H1 (cell line): ENCODE measurements at regions not wholly inside any gene's neighbourhood (a gene's known extent, or its start where the extent isn't known, plus 50 kb on each side); places are given as distances from the start of the nearest gene placed in this dataset.

Experiments used
- CTCF ChIA-PET: fragments of 300-600 bp; sonication (Branson Sonifier 250); formaldehyde crosslinking; loops from one replicate; lab custom pipeline; 2021; ENCODE audit not compliant: partially characterized antibody; lab: Charles Lee
- POLR2A ChIA-PET: fragments of 300-600 bp; sonication (Branson Sonifier 250); formaldehyde crosslinking; loops from one replicate; lab custom pipeline; 2021; ENCODE audit warnings: inconsistent platforms; ENCODE audit not compliant: partially characterized antibody; lab: Charles Lee
- DNase-seq, 2 experiments: peaks; one replicate each; pipeline versions ENCODE4 v3.0.0 to v3.0.0-alpha.2; 2010 to 2022; ENCODE audit warnings: low spot score in 2 of 2, low read depth in 1 of 2, mixed read lengths in 1 of 2
- FAIRE-seq: peaks from 2 replicates; lab custom pipeline; 2011; peaks lifted over from hg19 to GRCh38; lab: Jason Lieb, UNC
- H2AFZ ChIP-seq: 2 replicates; pipeline ENCODE4 v1.8.1; 2012; ENCODE audit warnings: low read length, inconsistent platforms
- H2AK5ac ChIP-seq: 2 replicates; pipeline ENCODE4 v1.6.1; 2013; ENCODE audit warnings: low read depth, low read length
- H2BK120ac ChIP-seq: replicated peaks from 2 replicates; pipeline ENCODE3; 2013; ENCODE audit warnings: low read depth, low read length, inconsistent platforms
- H2BK12ac ChIP-seq: 2 replicates; pipeline ENCODE4 v1.6.1; 2013; ENCODE audit warnings: low read depth, low read length
- H2BK15ac ChIP-seq: 2 replicates; pipeline ENCODE4 v1.6.1; 2013; ENCODE audit warnings: low read length
- H2BK20ac ChIP-seq: 2 replicates; pipeline ENCODE4 v1.6.1; 2013; ENCODE audit warnings: low read length
- H2BK5ac ChIP-seq: 2 replicates; pipeline ENCODE4 v1.6.1; 2013; ENCODE audit warnings: low read depth, low read length
- H3K14ac ChIP-seq: 2 replicates; pipeline ENCODE4 v1.6.1; 2013; ENCODE audit warnings: inconsistent platforms; ENCODE audit not compliant: insufficient read length
- H3K18ac ChIP-seq: 2 replicates; pipeline ENCODE4 v1.6.1; 2013; ENCODE audit warnings: low read length; ENCODE audit errors: extremely low read depth
- H3K23ac ChIP-seq: 2 replicates; pipeline ENCODE4 v1.6.1; 2013; ENCODE audit warnings: inconsistent platforms; ENCODE audit not compliant: insufficient read length
- H3K23me2 ChIP-seq: 2 replicates; pipeline ENCODE4 v1.6.1; 2013; ENCODE audit warnings: low read depth, low read length
- H3K27ac ChIP-seq: 2 replicates; pipeline ENCODE4 v1.6.1; 2011; ENCODE audit warnings: low read depth, low read length, inconsistent platforms
- H3K27me3 ChIP-seq, 4 experiments: replicated peaks in 1 of 4; 1 replicate in 1 of 4; 2 replicates in 3 of 4; pipeline versions ENCODE4 v1.6.1 to v1.8.1; 2011 to 2013; ENCODE audit warnings: low read length in 3 of 4, mild to moderate bottlenecking in 3 of 4, inconsistent platforms in 2 of 4, mixed read lengths in 2 of 4, moderate library complexity in 1 of 4; ENCODE audit not compliant: control insufficient read depth in 3 of 4, insufficient read depth in 3 of 4; ENCODE audit errors: extremely low read depth in 1 of 4
- H3K36me3 ChIP-seq, 4 experiments: 2 replicates each; pipeline versions ENCODE4 v1.6.1 to v1.8.1; 2011 to 2013; ENCODE audit warnings: mild to moderate bottlenecking in 4 of 4, low read length in 3 of 4, moderate library complexity in 2 of 4, control low read depth in 1 of 4, inconsistent platforms in 1 of 4; ENCODE audit not compliant: insufficient read depth in 4 of 4, control insufficient read depth in 2 of 4
- H3K4ac ChIP-seq: replicated peaks from 2 replicates; pipeline ENCODE3; 2013; ENCODE audit warnings: low read length, low read depth, mixed read lengths, inconsistent platforms; ENCODE audit not compliant: insufficient read length
- H3K4me1 ChIP-seq, 4 experiments: replicated peaks in 1 of 4; 1 replicate in 1 of 4; 2 replicates in 3 of 4; pipeline versions ENCODE4 v1.6.1 to v1.8.1; 2011 to 2013; ENCODE audit warnings: low read length in 3 of 4, inconsistent platforms in 2 of 4, mixed read lengths in 1 of 4; ENCODE audit not compliant: insufficient read depth in 4 of 4, control insufficient read depth in 3 of 4
- H3K4me2 ChIP-seq, 2 experiments: 2 replicates each; pipeline versions ENCODE4 v1.6.1 to v1.8.1; 2011 to 2013; ENCODE audit warnings: low read depth in 2 of 2, low read length in 2 of 2, control low read depth in 1 of 2, inconsistent platforms in 1 of 2, mild to moderate bottlenecking in 1 of 2; ENCODE audit not compliant: insufficient read depth in 1 of 2
- H3K4me3 ChIP-seq, 4 experiments: fragments of 200-600, 300-600 bp in 1 of 4; sonication (generic), shearing (Covaris generic), sonication (Bioruptor Twin) in 1 of 4; 2 replicates each; pipeline versions ENCODE4 v1.5.1 to v1.8.1; 2011 to 2016; ENCODE audit warnings: low read length in 4 of 4, low read depth in 3 of 4, control low read depth in 2 of 4, inconsistent platforms in 2 of 4, mild to moderate bottlenecking in 2 of 4, mixed read lengths in 1 of 4, moderate library complexity in 1 of 4; ENCODE audit not compliant: insufficient read depth in 2 of 4; ENCODE audit errors: extremely low read depth in 1 of 4
- H3K56ac ChIP-seq: replicated peaks from 2 replicates; pipeline ENCODE3; 2013; ENCODE audit warnings: low read depth, mild to moderate bottlenecking, mixed read lengths, low read length, inconsistent platforms; ENCODE audit not compliant: insufficient read length
- H3K79me1 ChIP-seq: 2 replicates; pipeline ENCODE4 v1.6.1; 2013; ENCODE audit warnings: low read depth, low read length, control low read depth
- H3K79me2 ChIP-seq, 2 experiments: 2 replicates each; pipeline versions ENCODE4 v1.6.1 to v1.8.1; 2012 to 2013; ENCODE audit warnings: low read length in 2 of 2, mild to moderate bottlenecking in 2 of 2, inconsistent platforms in 1 of 2; ENCODE audit not compliant: insufficient read depth in 2 of 2, control insufficient read depth in 1 of 2
- H3K9ac ChIP-seq, 4 experiments: replicated peaks in 1 of 4; 1 replicate in 1 of 4; 2 replicates in 3 of 4; pipeline versions ENCODE4 v1.6.1 to v1.8.1; 2011 to 2013; ENCODE audit warnings: low read depth in 3 of 4, low read length in 3 of 4, control low read depth in 2 of 4, mild to moderate bottlenecking in 2 of 4, moderate library complexity in 2 of 4, inconsistent platforms in 1 of 4; ENCODE audit errors: extremely low read depth in 1 of 4
- H3K9me3 ChIP-seq, 2 experiments: 2 replicates each; pipeline versions ENCODE4 v1.6.1 to v1.8.1; 2012 to 2013; ENCODE audit warnings: mild to moderate bottlenecking in 2 of 2, moderate library complexity in 2 of 2, control low read depth in 1 of 2, inconsistent platforms in 1 of 2, low read depth in 1 of 2, low read length in 1 of 2, mixed read lengths in 1 of 2; ENCODE audit not compliant: insufficient read depth in 2 of 2
- H4K20me1 ChIP-seq, 2 experiments: replicated peaks in 1 of 2; 2 replicates each; pipeline versions ENCODE3 to v1.8.1; 2011 to 2013; ENCODE audit warnings: inconsistent platforms in 2 of 2, low read length in 2 of 2, mild to moderate bottlenecking in 1 of 2; ENCODE audit not compliant: insufficient read depth in 2 of 2, control insufficient read depth in 1 of 2
- H4K5ac ChIP-seq: 2 replicates; pipeline ENCODE4 v1.6.1; 2013; ENCODE audit warnings: low read length, low read depth, mixed read lengths, inconsistent platforms; ENCODE audit not compliant: insufficient read length
- H4K8ac ChIP-seq: 2 replicates; pipeline ENCODE4 v1.8.0; 2013; ENCODE audit warnings: mild to moderate bottlenecking, moderate library complexity, low read length, inconsistent platforms; ENCODE audit not compliant: insufficient read depth; ENCODE audit errors: extremely low read depth
- H4K91ac ChIP-seq: replicated peaks from 2 replicates; pipeline ENCODE3; 2013; ENCODE audit warnings: low read length, mixed read lengths, inconsistent platforms; ENCODE audit not compliant: insufficient read length
- E2F6 ChIP-seq: IDR thresholded peaks from 2 replicates; pipeline ENCODE4 v1.6.1; 2012; ENCODE audit warnings: inconsistent platforms
- WGBS, 2 experiments: shearing (Covaris generic) in 1 of 2; methylation state at CpG; one replicate each; pipeline versions ENCODE4 v1.1.6 to v1.1.7; 2013 to 2015; ENCODE audit warnings: low lambda C conversion rate in 2 of 2, mixed read lengths in 2 of 2, inconsistent platforms in 1 of 2, low coverage in 1 of 2, missing lambda C conversion rate in 1 of 2; ENCODE audit not compliant: insufficient replicate concordance in 2 of 2, insufficient coverage in 1 of 2, insufficient read length in 1 of 2; ENCODE audit errors: extremely low coverage in 1 of 2, missing lambda C conversion rate in 1 of 2; 5-methylcytosine and 5-hydroxymethylcytosine counted together

GRCh38 chr18:42181474-42181873 lies 226.4 kb downstream of the PIK3C3 start:
- H3K4me1 ChIP-seq, result no peaks in the 10 kb centered on the region

More at GRCh38 chr18:42181474-42181873, 226.4 kb downstream of the PIK3C3 start:
- Histone ChIP-seq H3K36me3 (no peaks in the 10 kb centered on the region), H3K79me1 (no peaks in the 10 kb centered on the region), H2AK5ac (no peak overlapping the region), H3K79me2 (no peaks in the 10 kb centered on the region), H2BK120ac (no peak overlapping the region), H2BK5ac (no peak overlapping the region), H3K23ac (no peak overlapping the region), H3K27me3 (no peaks in the 10 kb centered on the region), H4K8ac (no peak overlapping the region), H2BK12ac (no peak overlapping the region), H3K56ac (no peak overlapping the region), H3K9ac (no peak overlapping the region), H3K14ac (no peak overlapping the region), H4K91ac (no peak overlapping the region), H4K5ac (no peak overlapping the region), H3K4me2 (no peak overlapping the region), H3K4ac (no peak overlapping the region), H2BK15ac (no peak overlapping the region), H2BK20ac (no peak overlapping the region), H2AFZ (no peak overlapping the region), H3K4me3 (no peak overlapping the region), H3K9me3 (no peaks in the 10 kb centered on the region), H3K18ac (no peak overlapping the region), H3K23me2 (no peaks in the 10 kb centered on the region; the same call in 1 of the 2 replicates), H4K20me1 (no peaks in the 10 kb centered on the region), H3K27ac (no peak overlapping the region)
- FAIRE-seq (no peak), DNase-seq (no peak)
- ChIA-PET POLR2A (no interaction called here), CTCF (no interaction called here)
- 82% methylated on average over 3 of the region's 3 CpGs; no CpG with 5 or more reads in 1 of the 2 experiments for WGBS, 2 experiments
- no peak for TF ChIP-seq E2F6
